Liver (tissue), 8 donors: ENCODE measurements at regions not wholly inside any gene's neighbourhood (a gene's known extent, or its start where the extent isn't known, plus 50 kb on each side); places are given as distances from the start of the nearest gene placed in this dataset.

ENCODE experiments used
- DNase-seq: peaks from one replicate; pipeline ENCODE4 v3.0.0-alpha.2; 2017; ENCODE audit warnings: low spot score
- H3K27ac ChIP-seq, 2 donors: one replicate each; pipeline ENCODE4 v1.7.0; 2013; ENCODE audit warnings: inconsistent platforms in 2 of 2, low read length in 2 of 2, control low read depth in 1 of 2, low read depth in 1 of 2, mild to moderate bottlenecking in 1 of 2
- H3K27me3 ChIP-seq, 4 donors: one replicate each; pipeline versions ENCODE4 v1.6.1 to v1.7.0; 2013; ENCODE audit warnings: low read length in 3 of 4, inconsistent platforms in 1 of 4, mild to moderate bottlenecking in 1 of 4, moderate library complexity in 1 of 4; ENCODE audit not compliant: control insufficient read depth in 4 of 4, insufficient read depth in 4 of 4
- H3K36me3 ChIP-seq, 4 donors: one replicate each; pipeline versions ENCODE4 v1.6.1 to v1.7.0; 2013; ENCODE audit warnings: low read length in 3 of 4, mild to moderate bottlenecking in 3 of 4, low read depth in 1 of 4, moderate library complexity in 1 of 4; ENCODE audit not compliant: control insufficient read depth in 4 of 4, insufficient read depth in 3 of 4
- H3K4me1 ChIP-seq, 4 donors: one replicate each; pipeline versions ENCODE4 v1.6.1 to v1.7.0; 2013; ENCODE audit warnings: low read length in 3 of 4, mild to moderate bottlenecking in 3 of 4, moderate library complexity in 1 of 4; ENCODE audit not compliant: control insufficient read depth in 4 of 4, insufficient read depth in 4 of 4
- H3K4me3 ChIP-seq, 3 donors: one replicate each; pipeline versions ENCODE4 v1.6.1 to v1.7.0; 2013; ENCODE audit warnings: low read length in 3 of 3, control low read depth in 1 of 3, low read depth in 1 of 3, mild to moderate bottlenecking in 1 of 3
- H3K9ac ChIP-seq, 2 donors: one replicate each; pipeline ENCODE4 v1.7.0; 2013; ENCODE audit warnings: low read length in 2 of 2, mild to moderate bottlenecking in 2 of 2, moderate library complexity in 2 of 2, control low read depth in 1 of 2, low read depth in 1 of 2
- H3K9me3 ChIP-seq, 4 donors: one replicate each; pipeline versions ENCODE4 v1.6.1 to v1.7.0; 2013; ENCODE audit warnings: low read length in 3 of 4; ENCODE audit not compliant: control insufficient read depth in 4 of 4
- EGR1 ChIP-seq, 2 donors: IDR thresholded peaks; 2 replicates each; pipeline ENCODE4 v1.6.1; 2016 to 2018; ENCODE audit warnings: antibody characterized with exemption in 2 of 2, low read depth in 2 of 2
- FOXA1 ChIP-seq: IDR thresholded peaks from 2 replicates; pipeline ENCODE4 v1.6.1; 2016; ENCODE audit warnings: antibody characterized with exemption
- GABPA ChIP-seq, 2 donors: IDR thresholded peaks in 1 of 2; conservative IDR thresholded peaks in 1 of 2; 2 replicates each; pipeline ENCODE4 v1.6.1; 2016; ENCODE audit warnings: antibody characterized with exemption in 2 of 2, mild to moderate bottlenecking in 1 of 2, moderate library complexity in 1 of 2
- HNF4A ChIP-seq, 2 donors: conservative IDR thresholded peaks; 2 replicates each; pipeline ENCODE4 v1.6.1; 2016; ENCODE audit warnings: antibody characterized with exemption in 2 of 2, mild to moderate bottlenecking in 2 of 2
- HNF4G ChIP-seq: IDR thresholded peaks from 2 replicates; pipeline ENCODE4 v1.6.1; 2016; ENCODE audit warnings: antibody characterized with exemption
- NR2F2 ChIP-seq: IDR thresholded peaks from 2 replicates; pipeline ENCODE4 v1.6.1; 2016; ENCODE audit warnings: antibody characterized with exemption
- RAD21 ChIP-seq, 2 donors: IDR thresholded peaks; 2 replicates each; pipeline ENCODE4 v1.6.1; 2016; ENCODE audit warnings: antibody characterized with exemption in 2 of 2, mild to moderate bottlenecking in 2 of 2
- RXRA ChIP-seq, 2 donors: IDR thresholded peaks; 2 replicates each; pipeline ENCODE4 v1.6.1; 2017 to 2018; ENCODE audit warnings: antibody characterized with exemption in 2 of 2, mild to moderate bottlenecking in 1 of 2
- SP1 ChIP-seq: IDR thresholded peaks from 2 replicates; pipeline ENCODE4 v1.6.1; 2018; ENCODE audit warnings: antibody characterized with exemption, mild to moderate bottlenecking
- YY1 ChIP-seq: IDR thresholded peaks from 2 replicates; pipeline ENCODE4 v1.6.1; 2016; ENCODE audit warnings: antibody characterized with exemption, mild to moderate bottlenecking
- WGBS: extraction: QIAGEN DNeasy Blood & Tissue Kit; methylation state at CpG from one replicate; pipeline ENCODE4 v1.1.7; 2013; 5-methylcytosine and 5-hydroxymethylcytosine counted together
- TF ChIP-seq, protein P1 (sequence below): fragments of 150-350 bp; IDR thresholded peaks from 2 replicates; pipeline ENCODE4 v1.5.1; 2017; ENCODE audit warnings: improper control_type of control experiment, low read depth, low read length; ENCODE audit not compliant: missing input control
- TF ChIP-seq, protein P2 (sequence below): IDR thresholded peaks from 2 replicates; pipeline ENCODE4 v1.6.1; 2016; ENCODE audit warnings: antibody characterized with exemption
- TF ChIP-seq, protein P3 (sequence below): IDR thresholded peaks from 2 replicates; pipeline ENCODE4 v1.6.1; 2016; ENCODE audit warnings: antibody characterized with exemption
- TF ChIP-seq, protein P4 (sequence below): IDR thresholded peaks from 2 replicates; pipeline ENCODE4 v1.6.1; 2016; ENCODE audit warnings: antibody characterized with exemption, mild to moderate bottlenecking
- donor health status: healthy.
- donor health status: healthy.
- donor health status: healthy.
- donor health status: healthy.
- donor health status: healthy.

DNA sequence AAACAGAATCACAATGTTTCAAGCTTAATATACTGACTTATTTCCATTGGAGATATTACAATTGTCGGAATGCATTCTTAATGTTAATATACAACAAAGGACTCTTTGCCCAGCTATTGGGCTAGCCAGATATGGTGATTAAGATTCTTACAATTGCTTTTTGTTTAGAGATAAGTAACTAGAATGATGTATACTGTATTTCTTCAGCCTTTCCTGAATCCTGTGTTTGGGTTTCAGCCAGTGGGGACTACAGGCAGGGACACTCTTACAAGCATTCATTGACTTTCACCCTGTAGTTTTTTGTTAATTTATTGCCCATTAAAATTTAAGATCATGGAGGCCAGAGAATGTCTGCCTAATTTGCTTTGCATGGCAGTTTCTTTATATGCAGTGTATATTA is 254.1 kb upstream of the TMEFF2 start (continued):
- TF ChIP-seq, protein P1, sequence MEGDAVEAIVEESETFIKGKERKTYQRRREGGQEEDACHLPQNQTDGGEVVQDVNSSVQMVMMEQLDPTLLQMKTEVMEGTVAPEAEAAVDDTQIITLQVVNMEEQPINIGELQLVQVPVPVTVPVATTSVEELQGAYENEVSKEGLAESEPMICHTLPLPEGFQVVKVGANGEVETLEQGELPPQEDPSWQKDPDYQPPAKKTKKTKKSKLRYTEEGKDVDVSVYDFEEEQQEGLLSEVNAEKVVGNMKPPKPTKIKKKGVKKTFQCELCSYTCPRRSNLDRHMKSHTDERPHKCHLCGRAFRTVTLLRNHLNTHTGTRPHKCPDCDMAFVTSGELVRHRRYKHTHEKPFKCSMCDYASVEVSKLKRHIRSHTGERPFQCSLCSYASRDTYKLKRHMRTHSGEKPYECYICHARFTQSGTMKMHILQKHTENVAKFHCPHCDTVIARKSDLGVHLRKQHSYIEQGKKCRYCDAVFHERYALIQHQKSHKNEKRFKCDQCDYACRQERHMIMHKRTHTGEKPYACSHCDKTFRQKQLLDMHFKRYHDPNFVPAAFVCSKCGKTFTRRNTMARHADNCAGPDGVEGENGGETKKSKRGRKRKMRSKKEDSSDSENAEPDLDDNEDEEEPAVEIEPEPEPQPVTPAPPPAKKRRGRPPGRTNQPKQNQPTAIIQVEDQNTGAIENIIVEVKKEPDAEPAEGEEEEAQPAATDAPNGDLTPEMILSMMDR, result no peak
- no peak for TF ChIP-seq RXRA (IDR thresholded peaks at IDR 0.05)
- no peak for TF ChIP-seq GABPA (IDR thresholded peaks at IDR 0.05 in 1 of 2, conservative IDR thresholded peaks at IDR 0.05 in 1 of 2)

DNA sequence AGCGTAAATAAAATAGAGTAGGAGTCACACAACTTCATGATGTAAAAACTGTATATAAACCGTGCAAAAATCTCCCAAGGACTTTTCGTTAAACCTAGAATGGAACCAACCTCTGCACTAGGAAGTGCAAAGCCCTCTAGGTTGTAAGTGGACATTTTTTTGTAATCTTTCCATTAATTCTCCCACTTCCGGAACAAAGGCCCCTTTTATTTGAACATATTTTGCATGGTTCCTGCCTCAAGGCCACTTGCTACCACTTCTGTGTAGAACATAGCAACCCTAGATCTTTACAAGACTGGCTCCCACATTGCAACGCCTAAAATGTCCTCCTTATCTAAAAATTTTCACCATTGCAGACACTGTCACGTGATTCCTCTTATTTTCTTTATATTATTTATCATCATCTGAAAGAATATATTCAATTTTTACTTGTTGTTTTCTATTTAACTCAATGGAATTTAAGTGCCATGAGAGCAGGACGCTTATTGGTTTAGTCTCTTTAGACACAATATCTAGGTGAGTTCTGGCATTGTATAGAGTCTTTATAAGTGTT is 249.6 kb upstream of the TMEFF2 start:
- Histone ChIP-seq H3K27me3 (no peaks in the 10 kb centered on the region), H3K9me3 (no peaks in the 10 kb centered on the region), H3K9ac (no peak overlapping the region), H3K27ac (no peak overlapping the region), H3K4me3 (no peak overlapping the region), H3K36me3 (no peaks in the 10 kb centered on the region), H3K4me1 (peaks cover 0 to 4% (median 1%) of the 10 kb centered on the region in 4 donors)
- DNase-seq, result no peak
- TF ChIP-seq HNF4A (conservative IDR thresholded peaks at IDR 0.05) (no peak), HNF4G (no peak), YY1 (no peak), RAD21 (IDR thresholded peaks at IDR 0.05) (no peak), NR2F2 (no peak), EGR1 (IDR thresholded peaks at IDR 0.05; ENCODE audit: low read depth in 2 of 2) (no peak)
- TF ChIP-seq, protein P2, sequence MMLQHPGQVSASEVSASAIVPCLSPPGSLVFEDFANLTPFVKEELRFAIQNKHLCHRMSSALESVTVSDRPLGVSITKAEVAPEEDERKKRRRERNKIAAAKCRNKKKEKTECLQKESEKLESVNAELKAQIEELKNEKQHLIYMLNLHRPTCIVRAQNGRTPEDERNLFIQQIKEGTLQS, result no peak
- 77% methylated on average over 7 of the region's 7 CpGs for WGBS

DNA sequence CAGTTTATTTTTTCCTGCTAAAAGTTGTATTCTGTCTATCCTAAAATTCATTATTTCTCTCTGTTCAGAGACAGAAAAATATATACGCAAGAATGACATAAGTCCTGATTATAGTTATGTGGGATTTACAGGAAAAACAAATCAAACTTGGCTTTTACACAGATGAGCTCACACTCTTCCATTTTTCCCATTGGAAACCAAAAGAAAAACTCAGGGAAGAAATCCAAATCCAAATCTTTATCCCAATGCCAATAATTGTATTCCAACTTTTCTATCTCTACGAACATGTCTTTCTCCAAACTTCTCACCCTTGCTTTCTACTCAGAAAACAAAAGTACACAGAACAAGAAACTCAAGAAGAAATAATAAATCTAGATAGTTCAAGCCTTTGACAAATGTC is 249.1 kb upstream of the TMEFF2 start:
- Histone ChIP-seq H3K36me3 (no peaks in the 10 kb centered on the region), H3K27me3 (no peaks in the 10 kb centered on the region), H3K4me3 (no peak overlapping the region), H3K4me1 (peaks cover 0 to 4% (median 1%) of the 10 kb centered on the region in 4 donors), H3K27ac (no peak overlapping the region), H3K9ac (no peak overlapping the region), H3K9me3 (no peaks in the 10 kb centered on the region)
- DNase-seq, result no peak
- TF ChIP-seq, protein P3, sequence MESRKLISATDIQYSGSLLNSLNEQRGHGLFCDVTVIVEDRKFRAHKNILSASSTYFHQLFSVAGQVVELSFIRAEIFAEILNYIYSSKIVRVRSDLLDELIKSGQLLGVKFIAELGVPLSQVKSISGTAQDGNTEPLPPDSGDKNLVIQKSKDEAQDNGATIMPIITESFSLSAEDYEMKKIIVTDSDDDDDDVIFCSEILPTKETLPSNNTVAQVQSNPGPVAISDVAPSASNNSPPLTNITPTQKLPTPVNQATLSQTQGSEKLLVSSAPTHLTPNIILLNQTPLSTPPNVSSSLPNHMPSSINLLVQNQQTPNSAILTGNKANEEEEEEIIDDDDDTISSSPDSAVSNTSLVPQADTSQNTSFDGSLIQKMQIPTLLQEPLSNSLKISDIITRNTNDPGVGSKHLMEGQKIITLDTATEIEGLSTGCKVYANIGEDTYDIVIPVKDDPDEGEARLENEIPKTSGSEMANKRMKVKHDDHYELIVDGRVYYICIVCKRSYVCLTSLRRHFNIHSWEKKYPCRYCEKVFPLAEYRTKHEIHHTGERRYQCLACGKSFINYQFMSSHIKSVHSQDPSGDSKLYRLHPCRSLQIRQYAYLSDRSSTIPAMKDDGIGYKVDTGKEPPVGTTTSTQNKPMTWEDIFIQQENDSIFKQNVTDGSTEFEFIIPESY, result no peak
- TF ChIP-seq HNF4A (conservative IDR thresholded peaks at IDR 0.05) (no peak), HNF4G (no peak), EGR1 (IDR thresholded peaks at IDR 0.05; ENCODE audit: low read depth in 2 of 2) (no peak), RAD21 (IDR thresholded peaks at IDR 0.05) (no peak), SP1 (no peak), GABPA (IDR thresholded peaks at IDR 0.05 in 1 of 2, conservative IDR thresholded peaks at IDR 0.05 in 1 of 2) (no peak), YY1 (no peak), FOXA1 (no peak), RXRA (IDR thresholded peaks at IDR 0.05) (no peak)
- TF ChIP-seq, protein P1, result no peak
- TF ChIP-seq, protein P2, result no peak
- TF ChIP-seq, protein P4, sequence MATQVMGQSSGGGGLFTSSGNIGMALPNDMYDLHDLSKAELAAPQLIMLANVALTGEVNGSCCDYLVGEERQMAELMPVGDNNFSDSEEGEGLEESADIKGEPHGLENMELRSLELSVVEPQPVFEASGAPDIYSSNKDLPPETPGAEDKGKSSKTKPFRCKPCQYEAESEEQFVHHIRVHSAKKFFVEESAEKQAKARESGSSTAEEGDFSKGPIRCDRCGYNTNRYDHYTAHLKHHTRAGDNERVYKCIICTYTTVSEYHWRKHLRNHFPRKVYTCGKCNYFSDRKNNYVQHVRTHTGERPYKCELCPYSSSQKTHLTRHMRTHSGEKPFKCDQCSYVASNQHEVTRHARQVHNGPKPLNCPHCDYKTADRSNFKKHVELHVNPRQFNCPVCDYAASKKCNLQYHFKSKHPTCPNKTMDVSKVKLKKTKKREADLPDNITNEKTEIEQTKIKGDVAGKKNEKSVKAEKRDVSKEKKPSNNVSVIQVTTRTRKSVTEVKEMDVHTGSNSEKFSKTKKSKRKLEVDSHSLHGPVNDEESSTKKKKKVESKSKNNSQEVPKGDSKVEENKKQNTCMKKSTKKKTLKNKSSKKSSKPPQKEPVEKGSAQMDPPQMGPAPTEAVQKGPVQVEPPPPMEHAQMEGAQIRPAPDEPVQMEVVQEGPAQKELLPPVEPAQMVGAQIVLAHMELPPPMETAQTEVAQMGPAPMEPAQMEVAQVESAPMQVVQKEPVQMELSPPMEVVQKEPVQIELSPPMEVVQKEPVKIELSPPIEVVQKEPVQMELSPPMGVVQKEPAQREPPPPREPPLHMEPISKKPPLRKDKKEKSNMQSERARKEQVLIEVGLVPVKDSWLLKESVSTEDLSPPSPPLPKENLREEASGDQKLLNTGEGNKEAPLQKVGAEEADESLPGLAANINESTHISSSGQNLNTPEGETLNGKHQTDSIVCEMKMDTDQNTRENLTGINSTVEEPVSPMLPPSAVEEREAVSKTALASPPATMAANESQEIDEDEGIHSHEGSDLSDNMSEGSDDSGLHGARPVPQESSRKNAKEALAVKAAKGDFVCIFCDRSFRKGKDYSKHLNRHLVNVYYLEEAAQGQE, result no peak
- 90% methylated on average over 2 of the region's 2 CpGs for WGBS
